ENCODE measurements at regions not wholly inside any gene's neighbourhood (a gene's known extent, or its start where the extent isn't known, plus 50 kb on each side); places are given as distances from the start of the nearest gene placed in this dataset.

GRCh38 chr12:67370979-67371378 is 101.8 kb downstream of the CAND1 start:
- DNase-seq (ENCODE audit: low read depth) = no peak

GRCh38 chr12:67377021-67377420 is 107.9 kb downstream of the CAND1 start:
- no peak for DNase-seq (ENCODE audit: low read depth)

GRCh38 chr12:67377541-67377940 is 108.4 kb downstream of the CAND1 start:
- no peak for DNase-seq (ENCODE audit: low read depth)

GRCh38 chr12:67382241-67382871 is 113.2 kb downstream of the CAND1 start:
- peak; percentile 60 for DNase-seq (ENCODE audit: low read depth)

- DNase-seq (ENCODE audit: low read depth) = no peak
These were observed 117.9 kb downstream of the CAND1 start for GRCh38 chr12:67386869-67387565.

- DNase-seq (ENCODE audit: low read depth) = peak; percentile 46
These were observed 119.4 kb downstream of the CAND1 start for GRCh38 chr12:67388331-67389138.

GRCh38 chr12:67390273-67390672 is 121.1 kb downstream of the CAND1 start:
- DNase-seq (ENCODE audit: low read depth) = no peak

- DNase-seq (ENCODE audit: low read depth) = peak; percentile 41
These were observed 121.9 kb downstream of the CAND1 start for GRCh38 chr12:67391034-67391433.

GRCh38 chr12:67391656-67392055 is 122.5 kb downstream of the CAND1 start:
- no peak for DNase-seq (ENCODE audit: low read depth)

- peak; percentile 94 for DNase-seq (ENCODE audit: low read depth)
These were observed 125.4 kb downstream of the CAND1 start for GRCh38 chr12:67394550-67394949.

GRCh38 chr12:67400742-67401141 is 131.6 kb downstream of the CAND1 start:
- DNase-seq (ENCODE audit: low read depth) = no peak

- peak; percentile 36 for DNase-seq (ENCODE audit: low read depth)
These were observed 141.1 kb downstream of the CAND1 start for GRCh38 chr12:67410246-67410645.

- DNase-seq (ENCODE audit: low read depth) = peak; percentile 65
These were observed 141.5 kb downstream of the CAND1 start for GRCh38 chr12:67410667-67411067.

- no peak for DNase-seq (ENCODE audit: low read depth)
These were observed 142.4 kb downstream of the CAND1 start for GRCh38 chr12:67411562-67411961.

GRCh38 chr12:67413577-67413976 is 144.4 kb downstream of the CAND1 start:
- DNase-seq (ENCODE audit: low read depth) = no peak

GRCh38 chr12:67414011-67414715 is 145.0 kb downstream of the CAND1 start:
- DNase-seq (ENCODE audit: low read depth) = peak; percentile 55

GRCh38 chr12:67415473-67415872 is 146.3 kb downstream of the CAND1 start:
- DNase-seq (ENCODE audit: low read depth) = peak; percentile 86

- no peak for DNase-seq (ENCODE audit: low read depth)
These were observed 150.7 kb downstream of the CAND1 start for GRCh38 chr12:67419810-67420209.

- no peak for DNase-seq (ENCODE audit: low read depth)
These were observed 151.3 kb downstream of the CAND1 start for GRCh38 chr12:67420506-67420905.

GRCh38 chr12:67422081-67422480 is 152.9 kb downstream of the CAND1 start:
- DNase-seq (ENCODE audit: low read depth) = no peak

- no peak for DNase-seq (ENCODE audit: low read depth)
These were observed 155.6 kb downstream of the CAND1 start for GRCh38 chr12:67424784-67425183.

- DNase-seq (ENCODE audit: low read depth) = no peak
These were observed 156.2 kb downstream of the CAND1 start for GRCh38 chr12:67425394-67425793.
